ENCODE measurements at regions not wholly inside any gene's neighbourhood (a gene's known extent, or its start where the extent isn't known, plus 50 kb on each side); places are given as distances from the start of the nearest gene placed in this dataset.

- H3K9me3 ChIP-seq = no peaks in the 10 kb centered on the region
- no peaks in the 10 kb centered on the region; the same call in 1 of the 2 replicates for H3K27me3 ChIP-seq (ENCODE audit: insufficient read depth)
- TF ChIP-seq SIN3A (IDR thresholded peaks at IDR 0.05; ENCODE audit: borderline replicate concordance, low read depth, low read length) (no peak), EZH2phosphoT487 (IDR thresholded peaks at IDR 0.05; ENCODE audit: borderline replicate concordance, low read depth) (no peak), NRF1 (IDR thresholded peaks at IDR 0.05; ENCODE audit: low read depth, low read length) (no peak), TAF1 (IDR thresholded peaks at IDR 0.05; ENCODE audit: borderline replicate concordance, low read depth, low read length) (no peak), CHD2 (IDR thresholded peaks at IDR 0.05; ENCODE audit: low read length, partially characterized antibody) (no peak), RCOR1 (IDR thresholded peaks at IDR 0.05; ENCODE audit: low read length) (no peak), FOXJ3 (CRISPR knock-in tag; IDR thresholded peaks at IDR 0.05) (no peak), USF1 (IDR thresholded peaks at IDR 0.05; ENCODE audit: borderline replicate concordance, low read depth) (no peak), REST (IDR thresholded peaks at IDR 0.05; ENCODE audit: low read depth, low read length) (no peak), ZBTB33 (IDR thresholded peaks at IDR 0.05; ENCODE audit: borderline replicate concordance, low read depth) (no peak), GATA2 (CRISPR knock-in tag; IDR thresholded peaks at IDR 0.05) (no peak), RXRA (IDR thresholded peaks at IDR 0.05; ENCODE audit: borderline replicate concordance, low read depth) (no peak), MXI1 (IDR thresholded peaks at IDR 0.05; ENCODE audit: low read depth, low read length) (no peak), PBX3 (IDR thresholded peaks at IDR 0.05) (no peak)
- TF ChIP-seq, protein P1, sequence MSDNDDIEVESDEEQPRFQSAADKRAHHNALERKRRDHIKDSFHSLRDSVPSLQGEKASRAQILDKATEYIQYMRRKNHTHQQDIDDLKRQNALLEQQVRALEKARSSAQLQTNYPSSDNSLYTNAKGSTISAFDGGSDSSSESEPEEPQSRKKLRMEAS (IDR thresholded peaks at IDR 0.05; ENCODE audit: low read depth) = no peak
- 14% methylated on average over 5 of the region's 5 CpGs for WGBS (ENCODE audit: low lambda C conversion rate)
- H3K9me2 ChIP-seq = no peaks in the 10 kb centered on the region
- H3F3A ChIP-seq (replicated peaks; ENCODE audit: insufficient read depth) = no peaks in the 10 kb centered on the region
- H3K79me2 ChIP-seq (ENCODE audit: insufficient read depth) = no peaks in the 10 kb centered on the region
- no peak overlapping the region for H3K9ac ChIP-seq
- no peak overlapping the region for H2AFZ ChIP-seq (ENCODE audit: low read depth)
- ChIA-PET POLR2A (no interaction called here), CTCF (no interaction called here)
- no peak overlapping the region for H3K4me2 ChIP-seq
- H3K4me3 ChIP-seq (ENCODE audit: low read depth in 2 of 2, low read length in 1 of 2) = no peak overlapping the region
- no peaks in the 10 kb centered on the region for H4K20me1 ChIP-seq (ENCODE audit: insufficient read depth)
- H3K4me1 ChIP-seq (ENCODE audit: control insufficient read depth in 1 of 2, insufficient read depth in 2 of 2, low read depth in 1 of 2, low read length in 1 of 2) = no peaks in the 10 kb centered on the region
- no peaks in the 10 kb centered on the region for H3K36me3 ChIP-seq (replicated peaks in 1 of 2; ENCODE audit: control insufficient read depth in 1 of 2, insufficient read depth in 2 of 2, low read length in 1 of 2)
- no peak for DNase-seq
- H3K27ac ChIP-seq (ENCODE audit: low read depth in 2 of 2, low read length in 1 of 2) = no peak overlapping the region
These were observed 336.6 kb downstream of the TEX29 start for GRCh38 chr13:111657013-111657412.

All from SK-N-SH (cell line).